WTC11 (cell line): ENCODE measurements at regions not wholly inside any gene's neighbourhood (a gene's known extent, or its start where the extent isn't known, plus 50 kb on each side); places are given as distances from the start of the nearest gene placed in this dataset.

ENCODE experiments used
- CTCF ChIP-seq: fragments of 200-600 bp; IDR thresholded peaks from 2 replicates; pipeline ENCODE4 v1.8.0; 2022; ENCODE audit warnings: antibody characterized with exemption
- E2F1 ChIP-seq: sonication (generic); formaldehyde crosslinking; IDR thresholded peaks from 2 replicates; pipeline ENCODE4 v1.8.0; 2022; ENCODE audit warnings: mild to moderate bottlenecking, missing genetic modification reagents
- MAX ChIP-seq: sonication (generic); formaldehyde crosslinking; IDR thresholded peaks from 2 replicates; pipeline ENCODE4 v1.8.0; 2022; ENCODE audit warnings: mild to moderate bottlenecking, missing genetic modification reagents
- USF2 ChIP-seq: sonication (generic); formaldehyde crosslinking; IDR thresholded peaks from 2 replicates; pipeline ENCODE4 v1.8.1; 2023; ENCODE audit warnings: mild to moderate bottlenecking, missing genetic modification reagents, moderate library complexity

- no peak for TF ChIP-seq CTCF
- TF ChIP-seq MAX (CRISPR knock-in tag) = no peak
- no peak for TF ChIP-seq USF2 (CRISPR knock-in tag)
- no peak for TF ChIP-seq E2F1 (CRISPR knock-in tag)
Observed at GRCh38 chr6:78614961-78615360, 252.4 kb upstream of the IRAK1BP1 start.
